Endodermal cell (in vitro differentiated cells): ENCODE measurements at regions not wholly inside any gene's neighbourhood (a gene's known extent, or its start where the extent isn't known, plus 50 kb on each side); places are given as distances from the start of the nearest gene placed in this dataset.

ENCODE experiments used
- DNase-seq: peaks from one replicate; pipeline ENCODE4 v3.0.0-alpha.2; 2017
- H3K27ac ChIP-seq: 2 replicates; pipeline ENCODE4 v1.5.1; 2013; ENCODE audit warnings: mild to moderate bottlenecking, low read depth, low read length, moderate library complexity
- H3K27me3 ChIP-seq: 2 replicates; pipeline ENCODE4 v1.6.1; 2013; ENCODE audit warnings: mild to moderate bottlenecking, low read length, moderate library complexity; ENCODE audit not compliant: insufficient read depth, control insufficient read depth, poor library complexity, severe bottlenecking
- H3K36me3 ChIP-seq: 2 replicates; pipeline ENCODE4 v1.7.0; 2013; ENCODE audit warnings: mild to moderate bottlenecking, low read length, moderate library complexity; ENCODE audit not compliant: control insufficient read depth, insufficient read depth
- H3K4me1 ChIP-seq: one replicate; pipeline ENCODE4 v1.7.0; 2013; ENCODE audit warnings: low read length; ENCODE audit not compliant: control insufficient read depth, insufficient read depth
- H3K4me3 ChIP-seq: 2 replicates; pipeline ENCODE4 v1.5.1; 2013; ENCODE audit warnings: mild to moderate bottlenecking, low read length, moderate library complexity
- H3K9ac ChIP-seq: 2 replicates; pipeline ENCODE4 v1.6.1; 2013; ENCODE audit warnings: mild to moderate bottlenecking, low read length, moderate library complexity; ENCODE audit not compliant: poor library complexity, severe bottlenecking; ENCODE audit errors: extremely low read depth
- H3K9me3 ChIP-seq: 2 replicates; pipeline ENCODE4 v1.6.1; 2013; ENCODE audit warnings: mild to moderate bottlenecking, low read length, moderate library complexity; ENCODE audit not compliant: control insufficient read depth
- H3K27ac Mint-ChIP-seq: 2 replicates; pipeline ENCODE4 v1.8.0; 2020; ENCODE audit warnings: mixed read lengths
- H3K27me3 Mint-ChIP-seq: 2 replicates; pipeline ENCODE4 v1.8.0; 2021; ENCODE audit warnings: mild to moderate bottlenecking, mixed read lengths; ENCODE audit not compliant: insufficient read depth
- H3K36me3 Mint-ChIP-seq: 2 replicates; pipeline ENCODE4 v1.8.0; 2020; ENCODE audit warnings: low read depth, mixed read lengths
- H3K4me1 Mint-ChIP-seq: 2 replicates; pipeline ENCODE4 v1.8.0; 2020; ENCODE audit warnings: mixed read lengths
- H3K4me3 Mint-ChIP-seq: 2 replicates; pipeline ENCODE4 v1.8.0; 2020; ENCODE audit warnings: mild to moderate bottlenecking, moderate library complexity, mixed read lengths
- H3K9me3 Mint-ChIP-seq: 2 replicates; pipeline ENCODE4 v1.8.0; 2020; ENCODE audit warnings: mild to moderate bottlenecking, mixed read lengths
- WGBS, 2 experiments: methylation state at CpG; one replicate each; pipeline versions ENCODE4 v1.1.5 to v1.1.7; 2013; ENCODE audit warnings: missing lambda C conversion rate in 2 of 2, mixed read lengths in 1 of 2; ENCODE audit not compliant: insufficient coverage in 1 of 2, insufficient read length in 1 of 2; 5-methylcytosine and 5-hydroxymethylcytosine counted together
- TF ChIP-seq, protein P1 (sequence below): fragments of 200-600 bp; sonication (generic); conservative IDR thresholded peaks from 2 replicates; pipeline ENCODE4 v1.5.0; 2021; ENCODE audit warnings: antibody characterized with exemption, mild to moderate bottlenecking

DNA sequence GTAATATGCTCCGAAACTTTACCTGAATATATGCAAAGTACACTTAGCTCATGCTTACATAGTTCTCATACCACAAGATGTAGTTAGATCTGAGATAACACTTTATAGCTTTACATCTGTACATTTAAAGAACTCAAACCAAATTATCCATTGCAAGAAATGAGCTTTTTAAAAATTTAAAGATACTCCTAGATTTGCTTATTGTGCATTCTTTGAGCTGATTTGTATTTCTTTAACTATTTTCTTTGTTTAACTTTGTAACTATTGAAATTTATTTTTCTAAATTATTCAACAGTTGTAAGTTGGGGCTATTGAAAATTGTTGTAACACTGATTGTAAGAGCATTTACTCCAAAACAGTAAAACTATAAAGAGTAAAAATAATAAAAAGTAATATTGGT is 340.2 kb upstream of the NOVA1 start:
- Mint-ChIP-seq H3K9me3 (peaks cover 14% of the 10 kb centered on the region), H3K4me1 (peaks cover 17% of the 10 kb centered on the region), H3K27ac (no peak overlapping the region), H3K36me3 (peaks cover 2% of the 10 kb centered on the region), H3K4me3 (no peak overlapping the region), H3K27me3 (no peaks in the 10 kb centered on the region)
- Histone ChIP-seq H3K27me3 (no peaks in the 10 kb centered on the region), H3K36me3 (no peaks in the 10 kb centered on the region), H3K9me3 (peaks cover 20% of the 10 kb centered on the region), H3K4me1 (peaks cover 6% of the 10 kb centered on the region), H3K27ac (no peak overlapping the region), H3K9ac (no peak overlapping the region), H3K4me3 (no peak overlapping the region)
- TF ChIP-seq, protein P1, sequence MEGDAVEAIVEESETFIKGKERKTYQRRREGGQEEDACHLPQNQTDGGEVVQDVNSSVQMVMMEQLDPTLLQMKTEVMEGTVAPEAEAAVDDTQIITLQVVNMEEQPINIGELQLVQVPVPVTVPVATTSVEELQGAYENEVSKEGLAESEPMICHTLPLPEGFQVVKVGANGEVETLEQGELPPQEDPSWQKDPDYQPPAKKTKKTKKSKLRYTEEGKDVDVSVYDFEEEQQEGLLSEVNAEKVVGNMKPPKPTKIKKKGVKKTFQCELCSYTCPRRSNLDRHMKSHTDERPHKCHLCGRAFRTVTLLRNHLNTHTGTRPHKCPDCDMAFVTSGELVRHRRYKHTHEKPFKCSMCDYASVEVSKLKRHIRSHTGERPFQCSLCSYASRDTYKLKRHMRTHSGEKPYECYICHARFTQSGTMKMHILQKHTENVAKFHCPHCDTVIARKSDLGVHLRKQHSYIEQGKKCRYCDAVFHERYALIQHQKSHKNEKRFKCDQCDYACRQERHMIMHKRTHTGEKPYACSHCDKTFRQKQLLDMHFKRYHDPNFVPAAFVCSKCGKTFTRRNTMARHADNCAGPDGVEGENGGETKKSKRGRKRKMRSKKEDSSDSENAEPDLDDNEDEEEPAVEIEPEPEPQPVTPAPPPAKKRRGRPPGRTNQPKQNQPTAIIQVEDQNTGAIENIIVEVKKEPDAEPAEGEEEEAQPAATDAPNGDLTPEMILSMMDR = no peak
- 67% methylated on average over 1 of the region's 1 CpG; no CpG with 5 or more reads in 1 of the 2 experiments for WGBS, 2 experiments
- no peak for DNase-seq

DNA sequence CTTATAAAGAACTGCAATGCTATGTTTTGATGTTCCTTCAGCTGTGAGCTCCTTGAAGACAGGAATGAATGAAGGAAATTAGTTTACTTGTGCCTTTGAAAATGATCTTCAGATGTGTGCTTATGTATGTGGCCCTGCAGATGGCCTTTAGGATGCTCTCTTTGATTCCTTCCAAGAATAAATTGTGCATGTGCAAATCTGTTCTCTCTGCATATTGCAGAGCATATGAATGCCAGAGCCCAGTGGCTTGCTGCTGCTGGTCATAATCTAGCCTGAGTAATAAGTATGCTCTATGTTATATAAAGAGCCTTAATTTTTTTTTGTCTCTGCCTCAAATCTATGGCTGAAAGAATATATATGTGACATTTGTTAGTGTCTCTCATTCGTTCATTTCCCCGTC is 341.9 kb upstream of the NOVA1 start:
- H3K27ac Mint-ChIP-seq = no peak overlapping the region
- H3K27me3 Mint-ChIP-seq = no peaks in the 10 kb centered on the region
- peaks cover 2% of the 10 kb centered on the region for H3K36me3 Mint-ChIP-seq
- peaks cover 10% of the 10 kb centered on the region for H3K4me1 Mint-ChIP-seq
- Histone ChIP-seq H3K4me3 (no peak overlapping the region), H3K27me3 (no peaks in the 10 kb centered on the region), H3K9me3 (peaks cover 20% of the 10 kb centered on the region), H3K9ac (no peak overlapping the region), H3K4me1 (no peaks in the 10 kb centered on the region), H3K27ac (no peak overlapping the region), H3K36me3 (no peaks in the 10 kb centered on the region)
- no peak for DNase-seq
- no peak overlapping the region for H3K4me3 Mint-ChIP-seq
- WGBS, 2 experiments = 89 to 100% methylated on average over 1 to 2 of the region's 2 CpGs
- TF ChIP-seq, protein P1 = no peak
- H3K9me3 Mint-ChIP-seq = peaks cover 14% of the 10 kb centered on the region

DNA sequence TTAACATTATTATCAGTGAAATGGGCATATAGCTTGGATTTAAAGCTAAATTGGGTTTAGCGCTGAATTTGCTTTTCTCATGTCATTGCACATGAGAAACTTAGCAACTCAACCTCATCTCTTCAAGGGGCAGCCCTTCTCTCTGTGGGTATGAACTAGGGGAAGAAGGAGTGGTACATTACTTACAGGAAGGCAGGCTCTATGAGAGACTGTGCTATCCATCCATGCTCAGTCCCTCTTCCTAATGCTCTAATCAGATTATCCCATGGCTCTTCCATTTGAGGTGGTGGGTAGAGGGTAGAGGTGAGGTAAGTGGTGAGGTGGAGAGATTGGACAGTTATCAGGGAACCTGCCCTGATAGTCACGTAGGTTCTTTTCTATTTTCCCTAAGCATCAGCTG is 343.7 kb upstream of the NOVA1 start:
- Mint-ChIP-seq H3K36me3 (peaks cover 2% of the 10 kb centered on the region), H3K27ac (no peak overlapping the region), H3K9me3 (peaks cover 13% of the 10 kb centered on the region), H3K27me3 (no peaks in the 10 kb centered on the region), H3K4me3 (no peak overlapping the region), H3K4me1 (peaks cover 4% of the 10 kb centered on the region)
- H3K9ac ChIP-seq = no peak overlapping the region
- peaks cover 7% of the 10 kb centered on the region for H3K9me3 ChIP-seq
- no peaks in the 10 kb centered on the region for H3K4me1 ChIP-seq
- no peak overlapping the region for H3K4me3 ChIP-seq
- no peaks in the 10 kb centered on the region for H3K27me3 ChIP-seq
- DNase-seq = no peak
- TF ChIP-seq, protein P1 = no peak
- no peak overlapping the region for H3K27ac ChIP-seq
- WGBS, 2 experiments = 88 to 100% methylated on average over 1 to 2 of the region's 2 CpGs
- H3K36me3 ChIP-seq = no peaks in the 10 kb centered on the region
